GM19438 (cell line): ENCODE measurements at regions not wholly inside any gene's neighbourhood (a gene's known extent, or its start where the extent isn't known, plus 50 kb on each side); places are given as distances from the start of the nearest gene placed in this dataset.
"Not testable (repeated sequence)": the region's sequence is repeated elsewhere in the genome, so short reads cannot be mapped to it uniquely, and the experiment has no call there.

Source experiments
- ATAC-seq: cut with Tn5 transposase; IDR thresholded peaks from one replicate; pipeline ENCODE4 v1.9.1; 2021; ENCODE audit warnings: low read depth; ENCODE audit not compliant: unreplicated experiment

GRCh38 chr1:190809312-190809711, 331.6 kb upstream of the BRINP3 start:
- no peak for ATAC-seq

- ATAC-seq: no peak
These were observed 335.3 kb upstream of the BRINP3 start for GRCh38 chr1:190812996-190813395.

- ATAC-seq: no peak
These were observed 354.8 kb upstream of the BRINP3 start for GRCh38 chr1:190832511-190832910.

GRCh38 chr1:190835658-190836057, 358.0 kb upstream of the BRINP3 start:
- no peak for ATAC-seq

- ATAC-seq: not testable (repeated sequence)
These were observed 359.5 kb upstream of the BRINP3 start for GRCh38 chr1:190837200-190837599.

- ATAC-seq: no peak
These were observed 360.2 kb upstream of the BRINP3 start for GRCh38 chr1:190837888-190838287.

GRCh38 chr1:190847166-190847565, 369.5 kb upstream of the BRINP3 start:
- no peak for ATAC-seq

GRCh38 chr1:190849346-190849745, 371.7 kb upstream of the BRINP3 start:
- no peak for ATAC-seq

- ATAC-seq: no peak
These were observed 374.9 kb upstream of the BRINP3 start for GRCh38 chr1:190852611-190853010.

GRCh38 chr1:190858140-190858539, 380.5 kb upstream of the BRINP3 start:
- ATAC-seq: no peak

GRCh38 chr1:190864013-190864641, 386.5 kb upstream of the BRINP3 start:
- no peak for ATAC-seq

- no peak for ATAC-seq
These were observed 402.7 kb upstream of the BRINP3 start for GRCh38 chr1:190880352-190880751.

GRCh38 chr1:190881064-190881463, 403.4 kb upstream of the BRINP3 start:
- no peak for ATAC-seq

GRCh38 chr1:190897233-190897632, 419.6 kb upstream of the BRINP3 start:
- no peak for ATAC-seq

- ATAC-seq: no peak
These were observed 426.5 kb upstream of the BRINP3 start for GRCh38 chr1:190904091-190904695.

GRCh38 chr1:190906206-190906725, 428.6 kb upstream of the BRINP3 start:
- no peak for ATAC-seq

GRCh38 chr1:190908246-190908645, 430.6 kb upstream of the BRINP3 start:
- ATAC-seq: no peak

GRCh38 chr1:190908691-190909090, 431.0 kb upstream of the BRINP3 start:
- no peak for ATAC-seq

- no peak for ATAC-seq
These were observed 458.3 kb upstream of the BRINP3 start for GRCh38 chr1:190935925-190936324.

GRCh38 chr1:190936337-190936736, 458.7 kb upstream of the BRINP3 start:
- ATAC-seq: no peak

- no peak for ATAC-seq
These were observed 463.3 kb upstream of the BRINP3 start for GRCh38 chr1:190940951-190941350.

- no peak for ATAC-seq
These were observed 464.8 kb upstream of the BRINP3 start for GRCh38 chr1:190942475-190942874.
